PFSK-1 (cell line): ENCODE measurements at regions not wholly inside any gene's neighbourhood (a gene's known extent, or its start where the extent isn't known, plus 50 kb on each side); places are given as distances from the start of the nearest gene placed in this dataset.

ENCODE experiments used
- FOXP2 ChIP-seq: optimal IDR thresholded peaks from 2 replicates; pipeline ENCODE3; 2011; ENCODE audit warnings: borderline replicate concordance, control low read depth, inconsistent platforms; ENCODE audit not compliant: insufficient read depth; ENCODE audit errors: extremely low read length, extremely low read depth
- POLR2AphosphoS5 ChIP-seq: IDR thresholded peaks from 2 replicates; pipeline ENCODE4 v1.6.1; 2012; ENCODE audit warnings: low read depth, mild to moderate bottlenecking, control low read depth, low read length, moderate library complexity
- REST ChIP-seq, 2 experiments: IDR thresholded peaks; 2 replicates each; pipeline versions ENCODE4 v1.6.1 to v1.8.0; 2011 to 2012; ENCODE audit warnings: low read depth in 2 of 2, low read length in 2 of 2, control low read depth in 1 of 2, inconsistent platforms in 1 of 2, mild to moderate bottlenecking in 1 of 2, moderate library complexity in 1 of 2; ENCODE audit not compliant: insufficient read depth in 1 of 2
- SIN3A ChIP-seq: IDR thresholded peaks from 2 replicates; pipeline ENCODE4 v1.6.1; 2012; ENCODE audit warnings: mild to moderate bottlenecking, low read length, moderate library complexity, borderline replicate concordance; ENCODE audit not compliant: insufficient read depth
- TAF1 ChIP-seq: IDR thresholded peaks from 2 replicates; pipeline ENCODE4 v1.6.1; 2012; ENCODE audit warnings: low read length, control low read depth, borderline replicate concordance; ENCODE audit not compliant: insufficient read depth

DNA sequence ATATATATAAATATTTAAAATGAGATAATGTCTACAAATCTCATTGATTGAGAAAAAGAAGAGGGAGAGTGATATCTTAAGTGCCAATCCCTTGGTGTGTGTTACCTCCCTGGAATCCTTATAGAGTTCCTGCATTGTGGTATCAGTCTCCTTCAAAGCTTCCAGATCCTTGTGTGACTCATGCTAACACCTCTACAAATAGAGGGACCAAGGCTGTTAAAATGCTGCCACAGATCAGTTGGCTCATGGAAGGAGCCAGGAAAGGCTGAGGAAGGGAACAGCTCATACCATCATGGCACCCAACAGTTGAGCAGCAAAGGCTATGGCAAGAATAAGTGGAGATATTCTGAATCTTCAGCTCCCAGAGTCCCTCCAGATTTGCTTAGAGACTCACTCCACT is 163.6 kb upstream of the ISX start:
- no peak for TF ChIP-seq REST (IDR thresholded peaks at IDR 0.05; ENCODE audit: insufficient read depth in 1 of 2, low read depth in 2 of 2, low read length in 2 of 2)
- TF ChIP-seq POLR2AphosphoS5, result no peak

GRCh38 chr22:34903416-34903815 is 162.5 kb upstream of the ISX start:
- TF ChIP-seq REST (IDR thresholded peaks at IDR 0.05; ENCODE audit: insufficient read depth in 1 of 2, low read depth in 2 of 2, low read length in 2 of 2) (no peak), POLR2AphosphoS5 (no peak), TAF1 (no peak), SIN3A (no peak), FOXP2 (no peak)

GRCh38 chr22:34904486-34904885 is 161.5 kb upstream of the ISX start:
- TF ChIP-seq POLR2AphosphoS5 (no peak), TAF1 (no peak), REST (IDR thresholded peaks at IDR 0.05; ENCODE audit: insufficient read depth in 1 of 2, low read depth in 2 of 2, low read length in 2 of 2) (no peak), FOXP2 (no peak), SIN3A (no peak)

- TF ChIP-seq REST (IDR thresholded peaks at IDR 0.05; ENCODE audit: insufficient read depth in 1 of 2, low read depth in 2 of 2, low read length in 2 of 2) (no peak), FOXP2 (no peak), TAF1 (no peak), SIN3A (no peak), POLR2AphosphoS5 (no peak)
Observed at GRCh38 chr22:34913826-34914225, 152.1 kb upstream of the ISX start.

- TF ChIP-seq FOXP2, result no peak
- TF ChIP-seq TAF1, result no peak
Observed at GRCh38 chr22:34914846-34915245, 151.1 kb upstream of the ISX start.

GRCh38 chr22:34917239-34917638 is 148.7 kb upstream of the ISX start:
- no peak for TF ChIP-seq REST (IDR thresholded peaks at IDR 0.05; ENCODE audit: insufficient read depth in 1 of 2, low read depth in 2 of 2, low read length in 2 of 2)
- TF ChIP-seq SIN3A, result no peak
- no peak for TF ChIP-seq POLR2AphosphoS5
- no peak for TF ChIP-seq FOXP2
- TF ChIP-seq TAF1, result no peak
